SK-N-SH treated with all-trans-retinoic acid at 6 μM for 48 hours (cell line): ENCODE measurements at regions not wholly inside any gene's neighbourhood (a gene's known extent, or its start where the extent isn't known, plus 50 kb on each side); places are given as distances from the start of the nearest gene placed in this dataset.

Experiments
- ATAC-seq: fragments of 200-7000 bp; cut with Tn5 transposase; 3 replicates; pipeline ENCODE4 v1.9.1; 2020; ENCODE audit warnings: mild to moderate bottlenecking, moderate library complexity
- ARNTL ChIP-seq: fragments of 450-650 bp; formaldehyde crosslinking; IDR thresholded peaks from 2 replicates; pipeline ENCODE4 v1.5.0; 2020; ENCODE audit warnings: low read depth, mild to moderate bottlenecking, moderate library complexity, borderline replicate concordance
- BACH2 ChIP-seq: fragments of 250-450 bp; sonication (Bioruptor Pico); IDR thresholded peaks from 2 replicates; pipeline ENCODE4 v1.9.0; 2021; ENCODE audit warnings: mild to moderate bottlenecking, borderline replicate concordance
- CSDC2 ChIP-seq: fragments of 250-450 bp; sonication (Bioruptor Pico); IDR thresholded peaks from 2 replicates; pipeline ENCODE4 v1.5.0; 2020; ENCODE audit warnings: mild to moderate bottlenecking, moderate library complexity
- CSRNP3 ChIP-seq: fragments of 250-450 bp; sonication (Bioruptor Pico); IDR thresholded peaks from 2 replicates; pipeline ENCODE4 v1.5.1; 2021; ENCODE audit warnings: mild to moderate bottlenecking, moderate library complexity
- ESRRG ChIP-seq: fragments of 250-450 bp; sonication (Bioruptor Pico); IDR thresholded peaks from 2 replicates; pipeline ENCODE4 v1.6.1; 2021; ENCODE audit warnings: mild to moderate bottlenecking
- ISL1 ChIP-seq: fragments of 250-450 bp; sonication (Bioruptor Pico); IDR thresholded peaks from 2 replicates; pipeline ENCODE4 v2.1.2; 2022; ENCODE audit warnings: mild to moderate bottlenecking, moderate library complexity
- OSR1 ChIP-seq: fragments of 250-450 bp; sonication (Bioruptor Pico); IDR thresholded peaks from 2 replicates; pipeline ENCODE4 v1.8.0; 2022; ENCODE audit warnings: moderate library complexity, mild to moderate bottlenecking, inconsistent platforms
- PATZ1 ChIP-seq: fragments of 250-450 bp; sonication (Bioruptor Pico); IDR thresholded peaks from 2 replicates; pipeline ENCODE4 v1.8.0; 2020; ENCODE audit warnings: mild to moderate bottlenecking, moderate library complexity, borderline replicate concordance
- PPARA ChIP-seq: fragments of 250-450 bp; sonication (Bioruptor Pico); IDR thresholded peaks from 2 replicates; pipeline ENCODE4 v1.5.0; 2020; ENCODE audit warnings: mild to moderate bottlenecking, borderline replicate concordance
- RARB ChIP-seq: fragments of 250-450 bp; sonication (Bioruptor Pico); IDR thresholded peaks from 2 replicates; pipeline ENCODE4 v1.8.0; 2021; ENCODE audit warnings: mild to moderate bottlenecking, moderate library complexity
- SNAI2 ChIP-seq: fragments of 250-450 bp; sonication (Bioruptor Pico); IDR thresholded peaks from 2 replicates; pipeline ENCODE4 v1.5.0; 2020; ENCODE audit warnings: mild to moderate bottlenecking, moderate library complexity
- TCF4 ChIP-seq: fragments of 250-450 bp; sonication (Bioruptor Pico); IDR thresholded peaks from 2 replicates; pipeline ENCODE4 v1.8.0; 2021; ENCODE audit warnings: mild to moderate bottlenecking, moderate library complexity, borderline replicate concordance
- TOX ChIP-seq: fragments of 250-450 bp; sonication (Bioruptor Pico); IDR thresholded peaks from 2 replicates; pipeline ENCODE4 v1.8.0; 2021; ENCODE audit warnings: mild to moderate bottlenecking, moderate library complexity, borderline replicate concordance
- TSHZ2 ChIP-seq: fragments of 250-450 bp; sonication (Bioruptor Pico); IDR thresholded peaks from 2 replicates; pipeline ENCODE4 v1.5.0; 2020; ENCODE audit warnings: mild to moderate bottlenecking, moderate library complexity
- ZC3H10 ChIP-seq: fragments of 250-450 bp; sonication (Bioruptor Pico); IDR thresholded peaks from 2 replicates; pipeline ENCODE4 v1.5.1; 2021; ENCODE audit warnings: mild to moderate bottlenecking, moderate library complexity
- ZFP3 ChIP-seq: fragments of 250-450 bp; sonication (Bioruptor Pico); IDR thresholded peaks from 2 replicates; pipeline ENCODE4 v1.5.0; 2020; ENCODE audit warnings: mild to moderate bottlenecking, moderate library complexity
- ZFP30 ChIP-seq: fragments of 450-650 bp; formaldehyde crosslinking; IDR thresholded peaks from 2 replicates; pipeline ENCODE4 v1.5.0; 2022; ENCODE audit warnings: mild to moderate bottlenecking, moderate library complexity
- ZNF565 ChIP-seq: fragments of 450-650 bp; formaldehyde crosslinking; conservative IDR thresholded peaks from 2 replicates; pipeline ENCODE4 v1.5.0; 2020; ENCODE audit warnings: low read depth, mild to moderate bottlenecking, moderate library complexity
- ZNF70 ChIP-seq: fragments of 450-650 bp; formaldehyde crosslinking; IDR thresholded peaks from 2 replicates; pipeline ENCODE4 v1.5.0; 2020; ENCODE audit warnings: mild to moderate bottlenecking, moderate library complexity
- ZNF8 ChIP-seq: fragments of 450-650 bp; formaldehyde crosslinking; IDR thresholded peaks from 2 replicates; pipeline ENCODE4 v1.5.0; 2020; ENCODE audit warnings: mild to moderate bottlenecking, moderate library complexity
- TF ChIP-seq, protein P1 (sequence below): fragments of 250-450 bp; sonication (Bioruptor Pico); IDR thresholded peaks from 2 replicates; pipeline ENCODE4 v1.8.0; 2021; ENCODE audit warnings: low read depth, mild to moderate bottlenecking, moderate library complexity, borderline replicate concordance
- TF ChIP-seq, protein P2 (sequence below): fragments of 250-450 bp; sonication (Bioruptor Pico); IDR thresholded peaks from 2 replicates; pipeline ENCODE4 v1.5.1; 2020; ENCODE audit warnings: low read depth, mild to moderate bottlenecking, moderate library complexity

GRCh38 chr13:103862525-103862924, 796.3 kb upstream of the SLC10A2 start:
- no peak for TF ChIP-seq TCF4
- TF ChIP-seq ZNF70 (CRISPR knock-in tag), result no peak
- TF ChIP-seq ZC3H10, result no peak
- TF ChIP-seq ESRRG (CRISPR knock-in tag), result no peak
- TF ChIP-seq OSR1, result no peak
- TF ChIP-seq, protein P1, sequence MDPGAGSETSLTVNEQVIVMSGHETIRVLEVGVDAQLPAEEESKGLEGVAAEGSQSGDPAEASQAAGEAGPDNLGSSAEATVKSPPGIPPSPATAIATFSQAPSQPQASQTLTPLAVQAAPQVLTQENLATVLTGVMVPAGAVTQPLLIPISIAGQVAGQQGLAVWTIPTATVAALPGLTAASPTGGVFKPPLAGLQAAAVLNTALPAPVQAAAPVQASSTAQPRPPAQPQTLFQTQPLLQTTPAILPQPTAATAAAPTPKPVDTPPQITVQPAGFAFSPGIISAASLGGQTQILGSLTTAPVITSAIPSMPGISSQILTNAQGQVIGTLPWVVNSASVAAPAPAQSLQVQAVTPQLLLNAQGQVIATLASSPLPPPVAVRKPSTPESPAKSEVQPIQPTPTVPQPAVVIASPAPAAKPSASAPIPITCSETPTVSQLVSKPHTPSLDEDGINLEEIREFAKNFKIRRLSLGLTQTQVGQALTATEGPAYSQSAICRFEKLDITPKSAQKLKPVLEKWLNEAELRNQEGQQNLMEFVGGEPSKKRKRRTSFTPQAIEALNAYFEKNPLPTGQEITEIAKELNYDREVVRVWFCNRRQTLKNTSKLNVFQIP (CRISPR knock-in tag), result no peak
- no peak for TF ChIP-seq SNAI2 (CRISPR knock-in tag)
- no peak for TF ChIP-seq CSRNP3 (CRISPR knock-in tag)
- TF ChIP-seq ZNF565, result no peak
- no peak for ATAC-seq

DNA sequence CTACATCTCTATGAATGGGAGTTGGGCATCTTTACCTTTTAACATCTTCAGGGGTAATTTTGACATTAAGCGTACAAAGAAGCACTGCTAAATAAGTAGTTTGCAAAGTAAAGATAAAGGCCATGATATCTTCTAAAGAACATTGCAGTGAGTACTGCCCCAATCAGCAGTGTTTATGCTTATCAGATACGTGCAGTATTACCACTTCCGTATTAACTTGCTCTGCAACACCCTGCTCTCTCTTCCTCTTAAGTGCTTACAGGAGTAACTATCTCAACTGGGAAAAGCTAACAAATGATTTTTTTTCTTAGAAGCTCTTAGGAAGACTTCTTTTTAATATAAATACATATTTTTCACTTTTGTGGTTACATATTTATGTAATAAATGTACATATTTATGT, 793.7 kb upstream of the SLC10A2 start:
- TF ChIP-seq ZNF8 (CRISPR knock-in tag) (no peak), OSR1 (no peak), ZC3H10 (no peak), PPARA (CRISPR knock-in tag) (no peak), ARNTL (CRISPR knock-in tag) (no peak), RARB (CRISPR knock-in tag) (no peak), PATZ1 (no peak)
- TF ChIP-seq, protein P1 (CRISPR knock-in tag), result no peak
- TF ChIP-seq, protein P2, sequence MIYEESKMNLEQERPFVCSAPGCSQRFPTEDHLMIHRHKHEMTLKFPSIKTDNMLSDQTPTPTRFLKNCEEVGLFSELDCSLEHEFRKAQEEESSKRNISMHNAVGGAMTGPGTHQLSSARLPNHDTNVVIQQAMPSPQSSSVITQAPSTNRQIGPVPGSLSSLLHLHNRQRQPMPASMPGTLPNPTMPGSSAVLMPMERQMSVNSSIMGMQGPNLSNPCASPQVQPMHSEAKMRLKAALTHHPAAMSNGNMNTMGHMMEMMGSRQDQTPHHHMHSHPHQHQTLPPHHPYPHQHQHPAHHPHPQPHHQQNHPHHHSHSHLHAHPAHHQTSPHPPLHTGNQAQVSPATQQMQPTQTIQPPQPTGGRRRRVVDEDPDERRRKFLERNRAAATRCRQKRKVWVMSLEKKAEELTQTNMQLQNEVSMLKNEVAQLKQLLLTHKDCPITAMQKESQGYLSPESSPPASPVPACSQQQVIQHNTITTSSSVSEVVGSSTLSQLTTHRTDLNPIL (CRISPR knock-in tag), result no peak
- ATAC-seq, result no peak

DNA sequence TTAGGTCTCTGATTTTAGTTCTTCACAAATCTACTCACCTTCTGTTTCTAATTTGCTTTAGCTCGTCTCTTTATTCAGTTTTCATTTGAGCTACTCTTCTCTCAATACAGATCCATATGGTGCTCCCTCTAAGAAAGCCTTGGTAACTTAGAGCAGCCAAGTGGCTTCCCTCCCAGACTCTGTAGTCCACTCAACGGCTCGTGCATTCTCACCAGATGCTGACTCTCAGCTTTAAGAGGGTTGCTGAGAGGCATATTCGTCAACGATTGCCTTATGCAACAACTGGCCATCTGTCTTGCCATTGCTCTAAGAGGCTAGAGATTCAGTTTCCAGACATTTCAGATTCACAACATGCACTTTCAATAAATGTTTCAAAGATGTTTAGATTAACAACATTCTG, 785.8 kb upstream of the SLC10A2 start:
- no peak for ATAC-seq
- no peak for TF ChIP-seq ESRRG (CRISPR knock-in tag)
- no peak for TF ChIP-seq ZNF8 (CRISPR knock-in tag)
- no peak for TF ChIP-seq TCF4
- TF ChIP-seq OSR1, result no peak
- TF ChIP-seq, protein P1 (CRISPR knock-in tag), result no peak
- TF ChIP-seq ZFP30 (CRISPR knock-in tag), result no peak
- TF ChIP-seq CSRNP3 (CRISPR knock-in tag), result no peak
- TF ChIP-seq TSHZ2, result no peak
- TF ChIP-seq ZFP3 (CRISPR knock-in tag), result no peak
- no peak for TF ChIP-seq BACH2
- no peak for TF ChIP-seq ISL1 (CRISPR knock-in tag)
- TF ChIP-seq, protein P2 (CRISPR knock-in tag), result no peak
- TF ChIP-seq PPARA (CRISPR knock-in tag), result no peak
- TF ChIP-seq SNAI2 (CRISPR knock-in tag), result no peak
- TF ChIP-seq ZNF70 (CRISPR knock-in tag), result no peak
- TF ChIP-seq CSDC2 (CRISPR knock-in tag), result no peak
- no peak for TF ChIP-seq ZC3H10
- TF ChIP-seq TOX (CRISPR knock-in tag), result no peak
- TF ChIP-seq, all 23 proteins: peak for 0
